ENCODE measurements at regions not wholly inside any gene's neighbourhood (a gene's known extent, or its start where the extent isn't known, plus 50 kb on each side); places are given as distances from the start of the nearest gene placed in this dataset.
A peak's percentile ranks its signal among the peaks of the same experiment; 100 is the strongest.

DNA sequence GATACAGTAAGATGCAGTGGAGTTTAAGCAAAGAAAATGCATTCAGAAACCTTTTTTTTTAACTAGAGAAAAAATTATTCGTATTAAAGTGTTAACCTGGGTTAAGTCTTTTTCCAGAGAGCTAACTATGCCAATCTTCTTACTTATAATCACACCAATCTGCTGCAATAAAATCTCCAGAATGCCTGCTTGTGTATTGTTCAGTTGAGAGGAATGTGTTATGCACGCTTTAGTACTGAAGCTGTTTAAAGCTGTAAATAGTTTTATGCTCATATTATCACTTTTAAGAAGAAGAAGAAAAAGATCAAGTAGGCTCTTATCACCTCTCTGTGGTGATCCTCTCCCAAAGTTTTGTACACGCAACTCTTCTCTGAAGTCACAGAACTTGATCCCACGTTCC lies 528.7 kb downstream of the RFC3 start:
- Mint-ChIP-seq H3K27me3 (ENCODE audit: low read depth) (no peaks in the 10 kb centered on the region), H3K4me1 (ENCODE audit: low read depth) (peaks cover 33% of the 10 kb centered on the region), H3K27ac (ENCODE audit: unreplicated experiment) (no peak overlapping the region), H3K36me3 (ENCODE audit: low read depth) (peaks cover 3% of the 10 kb centered on the region), H3K4me3 (ENCODE audit: unreplicated experiment) (no peak overlapping the region), H3K9me3 (ENCODE audit: low read depth) (no peaks in the 10 kb centered on the region)
- TF ChIP-seq, protein P1, sequence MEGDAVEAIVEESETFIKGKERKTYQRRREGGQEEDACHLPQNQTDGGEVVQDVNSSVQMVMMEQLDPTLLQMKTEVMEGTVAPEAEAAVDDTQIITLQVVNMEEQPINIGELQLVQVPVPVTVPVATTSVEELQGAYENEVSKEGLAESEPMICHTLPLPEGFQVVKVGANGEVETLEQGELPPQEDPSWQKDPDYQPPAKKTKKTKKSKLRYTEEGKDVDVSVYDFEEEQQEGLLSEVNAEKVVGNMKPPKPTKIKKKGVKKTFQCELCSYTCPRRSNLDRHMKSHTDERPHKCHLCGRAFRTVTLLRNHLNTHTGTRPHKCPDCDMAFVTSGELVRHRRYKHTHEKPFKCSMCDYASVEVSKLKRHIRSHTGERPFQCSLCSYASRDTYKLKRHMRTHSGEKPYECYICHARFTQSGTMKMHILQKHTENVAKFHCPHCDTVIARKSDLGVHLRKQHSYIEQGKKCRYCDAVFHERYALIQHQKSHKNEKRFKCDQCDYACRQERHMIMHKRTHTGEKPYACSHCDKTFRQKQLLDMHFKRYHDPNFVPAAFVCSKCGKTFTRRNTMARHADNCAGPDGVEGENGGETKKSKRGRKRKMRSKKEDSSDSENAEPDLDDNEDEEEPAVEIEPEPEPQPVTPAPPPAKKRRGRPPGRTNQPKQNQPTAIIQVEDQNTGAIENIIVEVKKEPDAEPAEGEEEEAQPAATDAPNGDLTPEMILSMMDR (IDR thresholded peaks at IDR 0.05), result no peak
- DNase-seq (ENCODE audit: low spot score), result no peak

DNA sequence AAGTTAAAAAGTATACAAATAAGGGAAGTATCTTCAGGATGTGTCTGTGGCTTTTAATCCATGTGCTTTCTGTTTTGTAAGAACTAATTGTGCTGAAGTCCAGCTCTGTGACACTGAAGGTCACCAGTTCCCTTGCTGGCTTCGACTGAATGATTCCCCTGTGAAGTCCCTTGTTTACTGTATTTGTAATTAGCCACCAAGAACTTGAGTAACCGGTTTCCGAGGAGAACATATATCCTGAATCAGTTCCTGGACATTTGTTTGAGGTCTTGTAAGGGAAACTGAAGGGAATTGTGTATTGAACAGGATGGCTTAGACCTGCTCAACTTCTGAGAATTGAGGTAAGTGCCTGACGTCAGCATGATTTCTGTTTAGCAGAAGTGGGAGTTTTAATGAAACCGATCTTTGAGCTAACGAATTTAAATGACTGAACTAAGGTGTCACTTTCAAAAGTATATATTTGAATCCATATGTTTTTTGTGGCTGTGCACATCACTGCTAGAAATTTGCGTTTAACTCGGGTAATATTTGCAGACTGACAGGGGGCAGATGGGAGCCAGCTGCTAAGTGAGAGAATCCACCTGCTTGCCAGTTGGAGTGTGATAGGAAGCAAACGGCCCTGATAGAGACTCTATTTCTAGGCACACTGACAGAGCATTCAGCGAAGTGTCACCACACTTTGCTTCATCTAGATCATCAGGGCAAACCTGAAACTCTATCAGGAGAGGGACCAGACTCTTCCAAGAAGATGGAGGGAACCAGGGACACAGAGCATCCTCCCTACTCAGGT lies 530.0 kb downstream of the RFC3 start:
- TF ChIP-seq, protein P1 (IDR thresholded peaks at IDR 0.05), result no peak
- no peak overlapping the region for H3K27ac Mint-ChIP-seq (ENCODE audit: unreplicated experiment)
- H3K36me3 Mint-ChIP-seq (ENCODE audit: low read depth), result peaks cover 3% of the 10 kb centered on the region
- DNase-seq (ENCODE audit: low spot score), result no peak
- H3K9me3 Mint-ChIP-seq (ENCODE audit: low read depth), result no peaks in the 10 kb centered on the region
- H3K4me3 Mint-ChIP-seq (ENCODE audit: unreplicated experiment), result no peak overlapping the region
- H3K4me1 Mint-ChIP-seq (ENCODE audit: low read depth), result peaks cover 33% of the 10 kb centered on the region
- H3K27me3 Mint-ChIP-seq (ENCODE audit: low read depth), result no peaks in the 10 kb centered on the region

DNA sequence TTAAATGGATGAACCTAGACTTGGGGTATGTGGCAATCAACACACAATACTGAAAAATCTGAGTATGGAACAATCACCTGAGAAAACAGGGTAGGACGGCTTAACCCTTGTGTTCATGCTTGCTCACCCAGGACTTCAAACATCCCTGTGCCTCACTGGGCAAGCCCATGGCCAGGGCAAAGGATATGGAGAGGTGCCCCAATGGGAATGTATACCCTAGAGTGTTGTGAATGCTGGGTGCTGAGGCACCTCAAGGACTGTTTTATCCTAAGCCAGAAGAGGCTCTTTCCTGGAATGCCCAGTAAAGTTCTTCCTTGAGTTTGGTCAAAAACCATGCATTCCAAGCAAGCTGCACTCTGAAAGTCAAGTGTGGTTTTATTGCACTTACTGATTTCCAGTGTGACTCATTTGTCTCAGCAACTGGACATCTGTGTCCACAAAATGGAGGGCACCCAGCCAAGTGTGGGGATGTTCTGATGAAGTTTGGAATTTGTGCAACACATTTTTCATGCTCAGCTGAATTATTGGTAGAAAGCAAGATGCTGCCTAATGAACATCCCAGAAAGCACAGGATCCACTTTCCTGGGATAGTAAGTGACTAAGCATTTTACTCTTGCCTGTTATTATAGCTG lies 531.3 kb downstream of the RFC3 start:
- peak overlapping the region; percentile 60 for H3K27ac Mint-ChIP-seq (ENCODE audit: unreplicated experiment)
- no peaks in the 10 kb centered on the region for H3K27me3 Mint-ChIP-seq (ENCODE audit: low read depth)
- no peak for DNase-seq (ENCODE audit: low spot score)
- peaks cover 33% of the 10 kb centered on the region for H3K4me1 Mint-ChIP-seq (ENCODE audit: low read depth)
- H3K4me3 Mint-ChIP-seq (ENCODE audit: unreplicated experiment), result no peak overlapping the region
- peaks cover 3% of the 10 kb centered on the region for H3K36me3 Mint-ChIP-seq (ENCODE audit: low read depth)
- H3K9me3 Mint-ChIP-seq (ENCODE audit: low read depth), result no peaks in the 10 kb centered on the region
- TF ChIP-seq, protein P1 (IDR thresholded peaks at IDR 0.05), result no peak

DNA sequence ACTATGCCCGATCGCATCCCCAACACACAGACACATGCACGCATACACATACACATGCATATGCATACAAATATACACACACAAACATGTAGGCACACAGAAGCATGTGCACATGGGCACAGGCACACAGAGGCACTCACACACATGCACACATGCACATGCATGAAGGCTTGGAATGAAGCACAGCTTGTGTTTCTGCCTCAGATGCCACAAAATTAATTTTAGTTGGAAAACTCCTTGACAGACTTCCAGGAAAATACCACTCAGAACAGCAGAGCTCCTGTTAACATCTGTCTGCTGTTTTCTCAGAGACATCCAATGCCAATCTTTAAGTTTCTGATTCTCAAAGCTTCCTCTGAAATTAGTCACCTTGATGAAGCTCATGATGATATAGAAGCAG lies 532.7 kb downstream of the RFC3 start:
- TF ChIP-seq, protein P1 (IDR thresholded peaks at IDR 0.05), result no peak
- H3K27me3 Mint-ChIP-seq (ENCODE audit: low read depth), result no peaks in the 10 kb centered on the region
- no peaks in the 10 kb centered on the region for H3K9me3 Mint-ChIP-seq (ENCODE audit: low read depth)
- H3K36me3 Mint-ChIP-seq (ENCODE audit: low read depth), result peaks cover 3% of the 10 kb centered on the region
- H3K4me1 Mint-ChIP-seq (ENCODE audit: low read depth), result peaks cover 33% of the 10 kb centered on the region
- no peak overlapping the region for H3K4me3 Mint-ChIP-seq (ENCODE audit: unreplicated experiment)
- H3K27ac Mint-ChIP-seq (ENCODE audit: unreplicated experiment), result no peak overlapping the region
- no peak for DNase-seq (ENCODE audit: low spot score)

DNA sequence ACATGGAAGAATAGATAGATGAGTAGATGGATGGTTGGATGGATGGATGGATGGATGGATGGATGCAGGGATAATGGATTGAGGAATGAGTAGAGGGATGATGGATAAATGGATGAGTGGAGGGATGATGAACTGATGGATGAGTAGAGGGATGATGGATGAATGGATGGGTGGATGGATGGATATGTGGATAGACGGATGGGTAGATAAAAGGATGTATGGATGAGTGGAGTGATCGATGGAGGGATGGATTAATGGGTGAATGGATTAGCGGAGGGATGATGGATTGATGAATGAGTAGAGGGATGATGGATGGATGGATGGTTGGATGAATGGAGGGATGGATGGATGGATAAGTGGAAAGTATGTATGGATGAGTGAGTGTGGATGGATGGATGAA lies 533.2 kb downstream of the RFC3 start:
- Mint-ChIP-seq H3K36me3 (ENCODE audit: low read depth) (peaks cover 3% of the 10 kb centered on the region), H3K4me1 (ENCODE audit: low read depth) (peaks cover 33% of the 10 kb centered on the region), H3K27ac (ENCODE audit: unreplicated experiment) (no peak overlapping the region), H3K9me3 (ENCODE audit: low read depth) (no peaks in the 10 kb centered on the region), H3K27me3 (ENCODE audit: low read depth) (no peaks in the 10 kb centered on the region), H3K4me3 (ENCODE audit: unreplicated experiment) (no peak overlapping the region)
- DNase-seq (ENCODE audit: low spot score), result no peak
- TF ChIP-seq, protein P1 (IDR thresholded peaks at IDR 0.05), result no peak
